RCC 7860 (cell line): ENCODE measurements at regions not wholly inside any gene's neighbourhood (a gene's known extent, or its start where the extent isn't known, plus 50 kb on each side); places are given as distances from the start of the nearest gene placed in this dataset.
"Not testable (repeated sequence)": the region's sequence is repeated elsewhere in the genome, so short reads cannot be mapped to it uniquely, and the experiment has no call there.

ENCODE experiments used
- DNase-seq: peaks from one replicate; pipeline ENCODE4 v3.0.0-alpha.2; 2015; ENCODE audit warnings: low spot score
- FAIRE-seq: peaks from 2 replicates; lab custom pipeline; 2012; peaks lifted over from hg19 to GRCh38; lab: Jason Lieb, UNC

- FAIRE-seq, result no peak
- DNase-seq, result no peak
Measured at GRCh38 chr1:57550092-57550491, 126.2 kb upstream of the DAB1 start.

DNA sequence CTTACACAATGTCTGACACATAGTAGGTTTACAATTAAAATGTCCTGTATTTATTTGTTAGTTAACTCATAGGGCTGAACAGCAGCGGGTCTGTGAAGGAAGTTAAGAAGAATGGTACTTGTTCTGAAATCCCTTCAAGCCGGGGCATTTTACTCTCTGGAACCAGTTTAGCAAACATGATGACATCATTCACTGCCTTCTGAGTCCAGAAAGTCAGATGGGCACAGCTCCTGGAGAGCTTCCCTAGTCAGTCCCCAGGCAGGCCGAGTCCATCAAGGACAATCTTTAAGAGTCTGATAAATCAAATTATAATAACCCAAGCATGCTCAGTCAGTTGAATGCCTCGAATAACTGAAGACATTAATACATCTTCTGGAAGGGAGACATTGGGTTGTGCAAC is 125.4 kb upstream of the DAB1 start:
- no peak for FAIRE-seq
- no peak for DNase-seq

DNA sequence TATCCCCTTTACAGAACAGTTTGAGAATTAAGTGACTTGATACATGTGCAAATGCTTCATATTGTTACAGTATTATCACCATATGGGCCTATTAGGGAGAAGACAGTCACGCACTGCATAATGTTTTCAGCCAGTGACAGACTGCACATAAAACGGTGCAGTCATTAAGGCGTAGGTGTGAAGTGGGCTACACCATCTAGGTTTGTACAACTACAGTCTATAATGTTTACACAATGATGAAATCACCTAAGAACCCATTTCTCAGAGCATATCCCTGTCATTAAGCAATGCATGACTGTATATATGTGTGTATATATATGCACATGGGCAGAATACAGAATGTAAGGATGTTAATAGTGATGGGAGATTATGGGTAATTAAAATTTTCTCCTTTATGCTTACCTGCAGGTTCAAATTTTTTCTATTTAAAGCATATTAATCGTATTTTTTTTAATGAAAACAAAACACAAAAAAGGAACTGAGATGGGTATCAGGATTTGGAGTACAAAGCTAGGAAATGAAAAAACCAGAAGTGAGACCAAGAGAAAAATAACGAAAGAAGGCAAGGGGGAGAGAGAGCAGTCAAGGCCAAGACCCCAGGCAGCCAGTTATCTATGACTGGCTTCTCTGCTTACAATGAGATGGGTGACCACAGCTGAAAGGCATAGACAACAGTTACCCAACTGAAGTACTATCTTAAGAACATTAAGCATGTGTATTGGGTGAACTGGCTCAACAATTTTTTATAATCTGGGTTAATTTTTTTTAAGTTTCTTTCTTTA is 122.9 kb upstream of the DAB1 start:
- FAIRE-seq (no peak), DNase-seq (no peak)

DNA sequence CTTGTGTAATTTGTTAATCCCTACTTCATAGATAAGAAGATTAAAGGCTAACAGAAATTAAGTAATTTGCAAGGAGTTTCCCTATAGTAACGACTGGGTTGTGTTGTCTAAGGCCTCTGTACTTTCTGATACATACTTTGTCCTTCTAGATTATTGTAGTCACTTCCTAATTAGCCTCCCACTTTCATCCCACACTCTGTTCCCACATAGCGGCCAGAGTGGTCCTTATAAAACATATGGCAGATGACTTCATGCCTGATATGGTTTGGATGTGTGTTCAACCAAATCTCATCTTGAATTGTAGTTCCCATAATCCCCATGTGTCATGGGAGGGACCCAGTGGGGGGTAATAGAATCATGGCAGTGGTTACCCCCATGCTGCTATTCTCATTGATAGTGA is 120.5 kb upstream of the DAB1 start:
- FAIRE-seq, result no peak

GRCh38 chr1:57536749-57537423 is 113.0 kb upstream of the DAB1 start:
- no peak for DNase-seq
- FAIRE-seq, result no peak

More for the DNA sequence above, 120.5 kb upstream of the DAB1 start:
- no peak for DNase-seq

GRCh38 chr1:57532299-57532698 is 108.4 kb upstream of the DAB1 start:
- FAIRE-seq (no peak), DNase-seq (no peak)

- DNase-seq, FAIRE-seq: not testable (repeated sequence)
Measured at GRCh38 chr1:57530911-57531260, 107.0 kb upstream of the DAB1 start.

DNA sequence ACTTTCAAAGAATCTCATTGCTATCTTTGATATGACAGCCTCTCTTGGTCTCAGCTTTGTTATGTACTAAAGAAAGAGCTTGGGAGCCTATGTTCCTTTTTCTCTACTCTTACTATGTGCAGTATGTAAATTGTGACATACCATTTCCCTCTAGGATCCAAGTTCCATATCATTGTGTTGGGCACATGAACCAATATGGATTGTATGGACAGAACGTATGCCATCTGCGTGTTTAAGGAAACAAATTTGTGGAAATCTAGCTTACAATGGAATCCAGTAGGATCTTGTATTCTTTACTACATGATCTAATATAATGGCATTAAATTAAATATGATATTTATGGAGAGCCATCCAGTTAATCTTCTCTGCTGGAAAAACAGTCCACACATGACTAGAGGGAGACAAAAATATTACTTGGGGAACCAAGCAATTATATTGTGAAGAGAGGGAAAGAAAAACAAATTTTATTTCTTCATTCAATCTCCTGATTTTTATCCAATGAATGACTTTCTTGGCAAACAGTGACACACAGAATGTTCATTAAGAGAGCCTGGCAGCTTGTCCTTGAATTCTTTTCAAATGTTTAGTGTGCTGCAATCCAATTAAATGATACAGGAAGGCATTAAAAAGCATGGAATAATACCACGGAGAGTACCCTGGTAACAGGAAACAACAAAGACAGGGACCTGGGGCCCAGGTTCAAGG is 106.5 kb upstream of the DAB1 start:
- FAIRE-seq (no peak), DNase-seq (no peak)

DNA sequence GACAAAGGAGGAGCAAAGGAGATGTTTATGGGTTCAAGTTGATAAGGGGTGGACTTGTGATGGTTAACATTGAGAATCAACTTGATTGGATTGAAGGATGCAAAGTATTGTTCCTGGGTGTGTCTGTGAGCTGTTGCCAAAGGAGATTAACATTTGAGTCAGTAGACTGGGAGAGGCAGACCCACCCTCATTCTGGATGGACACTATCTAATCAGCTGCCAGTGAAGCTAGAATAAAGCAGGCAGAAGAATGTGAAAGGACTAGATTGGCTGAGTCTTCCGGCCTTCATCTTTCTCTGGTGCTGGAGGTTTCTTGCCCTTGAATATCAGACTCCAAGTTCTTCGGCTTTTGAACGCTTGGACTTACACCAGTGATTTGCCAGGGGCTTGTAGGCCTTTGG is 98.7 kb upstream of the DAB1 start:
- no peak for DNase-seq
- FAIRE-seq, result no peak

DNA sequence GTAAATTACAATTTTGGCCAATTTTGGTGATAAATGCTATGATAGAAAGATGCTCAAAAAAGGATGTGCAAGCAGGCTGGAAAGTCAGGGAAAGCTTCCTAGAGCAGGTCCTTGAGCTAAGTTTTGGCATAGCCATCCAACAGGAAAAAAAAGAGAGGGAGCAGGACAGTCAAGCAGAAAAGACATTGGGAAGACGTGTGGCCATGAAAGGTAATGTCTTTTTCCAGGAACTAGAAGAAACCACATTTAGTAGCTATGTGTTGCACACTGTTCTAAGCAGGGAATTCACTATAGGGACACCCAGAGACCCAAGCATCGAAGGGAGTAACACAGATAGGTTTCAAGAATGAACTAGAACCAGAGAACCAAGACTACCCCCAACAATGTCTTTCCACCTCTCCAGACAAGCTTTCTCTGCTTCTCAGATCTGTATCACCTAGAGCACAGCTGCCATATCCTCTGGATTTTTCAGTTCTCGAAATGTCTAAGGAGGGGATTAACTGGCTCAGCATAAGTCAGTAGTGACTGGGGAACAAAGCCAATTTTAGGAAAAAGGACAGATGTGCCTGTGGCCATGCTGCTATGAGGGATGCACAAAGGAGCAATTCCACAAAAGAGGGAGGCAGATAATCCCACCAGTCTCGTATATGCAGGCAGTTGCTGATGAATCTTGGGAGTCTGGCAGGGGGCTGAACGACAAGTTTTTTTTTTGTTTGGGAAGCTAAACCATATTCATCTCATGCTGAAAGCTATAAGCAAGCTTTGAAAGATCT is 97.1 kb upstream of the DAB1 start:
- DNase-seq, result no peak
- no peak for FAIRE-seq

GRCh38 chr1:57518496-57518895 is 94.6 kb upstream of the DAB1 start:
- DNase-seq, result no peak
- FAIRE-seq, result no peak

- no peak for FAIRE-seq
- DNase-seq, result no peak
Measured at GRCh38 chr1:57517587-57518374, 93.9 kb upstream of the DAB1 start.

- DNase-seq (no peak), FAIRE-seq (no peak)
Measured at GRCh38 chr1:57512386-57512785, 88.5 kb upstream of the DAB1 start.

- FAIRE-seq (no peak), DNase-seq (no peak)
Measured at GRCh38 chr1:57506941-57507340, 83.1 kb upstream of the DAB1 start.

GRCh38 chr1:57503337-57503736 is 79.5 kb upstream of the DAB1 start:
- DNase-seq (no peak), FAIRE-seq (no peak)

- FAIRE-seq, result no peak
- DNase-seq, result no peak
Measured at GRCh38 chr1:57500136-57500830, 76.4 kb upstream of the DAB1 start.

- DNase-seq (peak; percentile 75), FAIRE-seq (peak; percentile 68)
Measured at GRCh38 chr1:57494530-57495079, 70.7 kb upstream of the DAB1 start.

DNA sequence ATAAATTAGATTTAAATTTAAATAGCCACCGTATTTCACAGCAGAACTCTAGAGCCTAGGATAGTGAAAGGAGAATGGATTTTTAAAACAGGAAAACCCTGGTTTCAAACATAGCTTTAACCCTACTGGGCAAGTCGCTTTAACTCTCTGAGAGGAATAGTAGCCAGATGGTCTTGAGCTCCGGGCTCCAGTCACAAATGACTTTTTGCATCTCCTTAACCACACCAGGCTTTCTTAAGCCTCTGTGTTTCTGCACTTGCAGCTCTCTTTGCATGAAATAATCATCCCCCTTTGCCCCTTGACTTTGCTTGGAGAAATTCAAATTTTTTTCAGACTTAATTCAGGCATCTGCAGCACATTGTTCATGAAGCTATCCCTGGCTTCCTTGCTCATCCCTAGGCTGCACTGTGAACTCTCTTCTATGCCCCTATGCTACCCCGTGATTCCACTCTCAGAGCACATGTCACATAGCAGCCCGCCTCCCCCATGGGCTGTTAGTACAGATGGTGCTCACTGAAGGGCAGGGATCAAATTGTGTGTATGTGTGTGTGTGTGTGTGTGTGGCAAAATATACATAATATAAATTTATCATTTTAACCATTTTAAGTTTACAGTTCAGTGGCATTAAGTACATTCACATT is 68.8 kb upstream of the DAB1 start:
- FAIRE-seq (no peak), DNase-seq (no peak)
